ENCODE measurements at regions not wholly inside any gene's neighbourhood (a gene's known extent, or its start where the extent isn't known, plus 50 kb on each side); places are given as distances from the start of the nearest gene placed in this dataset.
A peak's percentile ranks its signal among the peaks of the same experiment; 100 is the strongest.

DNA sequence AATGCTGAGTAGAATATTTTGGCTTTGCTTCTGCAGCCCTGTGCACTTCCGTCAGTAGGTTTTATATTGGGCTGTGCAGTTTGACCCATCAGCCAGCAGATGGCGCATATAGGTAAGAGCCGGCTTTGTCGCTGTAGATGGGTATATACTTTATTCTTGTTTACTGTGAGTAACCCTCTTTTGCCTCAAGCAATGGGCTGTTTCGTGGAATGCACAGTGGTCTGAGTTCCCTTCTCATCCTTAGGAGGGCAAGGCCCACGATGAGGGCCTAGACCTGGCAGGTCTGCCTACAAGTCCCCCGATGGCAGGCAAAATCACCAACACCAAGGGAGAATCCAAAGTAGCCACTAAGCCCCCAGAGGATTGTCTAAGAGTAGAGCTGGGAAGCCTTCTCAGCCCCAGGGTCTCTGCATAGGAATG lies 1002.9 kb upstream of the KCND2 start:
- Mint-ChIP-seq H3K4me1 (no peaks in the 10 kb centered on the region), H3K27ac (no peak overlapping the region), H3K27me3 (no peaks in the 10 kb centered on the region), H3K9me3 (ENCODE audit: insufficient read depth) (no peaks in the 10 kb centered on the region), H3K4me3 (no peak overlapping the region)
- ChIA-PET POLR2A (no interaction called here), CTCF (interaction anchor here (1.6 kb wide), 1 partner anchor 50 kb away, joined by 3 read pairs; no protein-coding TSS in a partner anchor)
- Histone ChIP-seq H3K79me2 (ENCODE audit: control insufficient read depth, insufficient read depth, low read length) (no peaks in the 10 kb centered on the region), H3K9me3 (ENCODE audit: control extremely low read depth in 1 of 3, control insufficient read depth in 2 of 3, insufficient read depth in 1 of 3, low read length in 2 of 3) (no peaks in the 10 kb centered on the region), H3K9ac (ENCODE audit: low read length) (no peak overlapping the region), H3K27me3 (replicated peaks in 1 of 4; ENCODE audit: control extremely low read depth in 1 of 4, control insufficient read depth in 3 of 4, insufficient read depth in 4 of 4, low read length in 3 of 4) (no peaks in the 10 kb centered on the region), H3K4me3 (ENCODE audit: control extremely low read depth in 1 of 5, extremely low read depth in 1 of 5, insufficient read depth in 1 of 5, low read depth in 2 of 5, low read length in 4 of 5) (no peak overlapping the region), H3K36me3 (replicated peaks in 1 of 2; ENCODE audit: control extremely low read depth in 1 of 2, control insufficient read depth in 1 of 2, extremely low read depth in 1 of 2, insufficient read depth in 2 of 2, low read length in 1 of 2) (no peaks in the 10 kb centered on the region), H2AFZ (ENCODE audit: insufficient read depth, low read depth, low read length, poor library complexity, severe bottlenecking) (no peak overlapping the region), H3K4me1 (ENCODE audit: control insufficient read depth in 2 of 2, insufficient read depth in 2 of 2, low read length in 2 of 2) (no peaks in the 10 kb centered on the region), H4K20me1 (ENCODE audit: control insufficient read depth, insufficient read depth, low read length, poor library complexity, severe bottlenecking) (no peaks in the 10 kb centered on the region), H3K27ac (ENCODE audit: low read length in 2 of 2) (no peak overlapping the region), H3K4me2 (replicated peaks; ENCODE audit: low read depth, low read length, poor library complexity, severe bottlenecking) (no peak overlapping the region)
- intact Hi-C loops (cut with micrococcal nuclease) = no loop called here
- DNase-seq = peak; percentile 31
- TF ChIP-seq CTCF (IDR thresholded peaks at IDR 0.05) (peak; percentile 77), EZH2 (IDR thresholded peaks at IDR 0.05; ENCODE audit: borderline replicate concordance, insufficient read depth, low read depth, low read length, poor library complexity, severe bottlenecking) (no peak)
- WGBS (ENCODE audit: insufficient coverage) = 9% methylated on average over 4 of the region's 7 CpGs
- ATAC-seq (ENCODE audit: low read depth) = peak; percentile 39

DNA sequence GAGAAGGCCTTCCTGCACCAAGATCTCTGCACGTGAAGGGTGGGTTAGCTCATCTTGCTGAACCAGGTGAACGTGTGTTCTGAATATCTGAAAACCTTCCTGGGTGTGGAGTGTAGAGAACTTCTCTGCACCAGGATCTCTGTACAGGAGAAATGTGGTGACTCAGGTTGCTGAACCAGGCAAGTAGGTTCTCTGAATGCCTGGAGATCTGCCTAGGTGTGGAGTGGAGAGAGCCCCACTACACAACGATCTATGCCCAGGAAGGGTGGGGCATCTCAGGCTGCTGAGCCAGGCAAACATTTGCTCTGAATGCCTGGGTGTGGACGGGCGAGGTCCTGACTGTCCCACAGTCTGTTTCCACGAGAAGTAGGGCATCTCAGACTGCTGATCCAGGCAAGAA lies 1002.3 kb upstream of the KCND2 start:
- H4K20me1 ChIP-seq (ENCODE audit: control insufficient read depth, insufficient read depth, low read length, poor library complexity, severe bottlenecking) = no peaks in the 10 kb centered on the region
- no peaks in the 10 kb centered on the region for H3K36me3 ChIP-seq (replicated peaks in 1 of 2; ENCODE audit: control extremely low read depth in 1 of 2, control insufficient read depth in 1 of 2, extremely low read depth in 1 of 2, insufficient read depth in 2 of 2, low read length in 1 of 2)
- DNase-seq = no peak
- H3K4me1 ChIP-seq (ENCODE audit: control insufficient read depth in 2 of 2, insufficient read depth in 2 of 2, low read length in 2 of 2) = no peaks in the 10 kb centered on the region
- H3K9me3 ChIP-seq (ENCODE audit: control extremely low read depth in 1 of 3, control insufficient read depth in 2 of 3, insufficient read depth in 1 of 3, low read length in 2 of 3) = no peaks in the 10 kb centered on the region
- ATAC-seq (ENCODE audit: low read depth) = no peak
- Mint-ChIP-seq H3K27ac (no peak overlapping the region), H3K4me1 (no peaks in the 10 kb centered on the region), H3K9me3 (ENCODE audit: insufficient read depth) (no peaks in the 10 kb centered on the region), H3K4me3 (no peak overlapping the region), H3K27me3 (no peaks in the 10 kb centered on the region)
- no peak overlapping the region for H2AFZ ChIP-seq (ENCODE audit: insufficient read depth, low read depth, low read length, poor library complexity, severe bottlenecking)
- no peak overlapping the region for H3K4me2 ChIP-seq (replicated peaks; ENCODE audit: low read depth, low read length, poor library complexity, severe bottlenecking)
- no peaks in the 10 kb centered on the region for H3K27me3 ChIP-seq (replicated peaks in 1 of 4; ENCODE audit: control extremely low read depth in 1 of 4, control insufficient read depth in 3 of 4, insufficient read depth in 4 of 4, low read length in 3 of 4)
- H3K27ac ChIP-seq (ENCODE audit: low read length in 2 of 2) = no peak overlapping the region
- intact Hi-C loops (cut with micrococcal nuclease) = no loop called here
- H3K79me2 ChIP-seq (ENCODE audit: control insufficient read depth, insufficient read depth, low read length) = no peaks in the 10 kb centered on the region
- WGBS (ENCODE audit: insufficient coverage) = 81% methylated on average over 6 of the region's 6 CpGs
- H3K9ac ChIP-seq (ENCODE audit: low read length) = no peak overlapping the region
- CTCF ChIA-PET = interaction anchor here (1.6 kb wide), 1 partner anchor 51 kb away, joined by 3 read pairs; no protein-coding TSS in a partner anchor
- no peak overlapping the region for H3K4me3 ChIP-seq (ENCODE audit: control extremely low read depth in 1 of 5, extremely low read depth in 1 of 5, insufficient read depth in 1 of 5, low read depth in 2 of 5, low read length in 4 of 5)
- POLR2A ChIA-PET = no interaction called here
- no peak for TF ChIP-seq EZH2 (IDR thresholded peaks at IDR 0.05; ENCODE audit: borderline replicate concordance, insufficient read depth, low read depth, low read length, poor library complexity, severe bottlenecking)
- no peak for TF ChIP-seq CTCF (IDR thresholded peaks at IDR 0.05)
